K562 (cell line): ENCODE measurements at regions not wholly inside any gene's neighbourhood (a gene's known extent, or its start where the extent isn't known, plus 50 kb on each side); places are given as distances from the start of the nearest gene placed in this dataset.

Source experiments
- COPS2 ChIP-seq: fragments of 450-650 bp; conservative IDR thresholded peaks from 2 replicates; pipeline ENCODE4 v1.6.1; 2016; ENCODE audit warnings: mild to moderate bottlenecking, moderate library complexity
- EP400 ChIP-seq: fragments of 450-650 bp; IDR thresholded peaks from 2 replicates; pipeline ENCODE4 v1.6.1; 2017; ENCODE audit warnings: antibody characterized with exemption, mild to moderate bottlenecking, moderate library complexity
- L3MBTL2 ChIP-seq: fragments of 450-650 bp; IDR thresholded peaks from 2 replicates; pipeline ENCODE4 v1.6.1; 2016; ENCODE audit warnings: mild to moderate bottlenecking, moderate library complexity
- NFE2L1 ChIP-seq: fragments of 450-650 bp; IDR thresholded peaks from 2 replicates; pipeline ENCODE4 v1.6.1; 2016; ENCODE audit warnings: missing genetic modification characterization, low read depth, mild to moderate bottlenecking, missing compliant biosample characterization, moderate library complexity, borderline replicate concordance
- RBM14 ChIP-seq: fragments of 200-400 bp; formaldehyde crosslinking; IDR thresholded peaks from 2 replicates; pipeline ENCODE4 v1.6.1; 2018; ENCODE audit warnings: low read depth, mild to moderate bottlenecking, low read length, moderate library complexity, borderline replicate concordance; ENCODE audit not compliant: insufficient read depth
- TEAD4 ChIP-seq, 2 experiments: sonication (generic) in 1 of 2; formaldehyde crosslinking in 1 of 2; IDR thresholded peaks; 2 replicates each; pipeline versions ENCODE4 v1.6.1 to v1.8.0; 2012 to 2022; ENCODE audit warnings: borderline replicate concordance in 1 of 2, inconsistent platforms in 1 of 2, low read length in 1 of 2, mild to moderate bottlenecking in 1 of 2, missing genetic modification reagents in 1 of 2
- ZBTB2 ChIP-seq: fragments of 450-650 bp; IDR thresholded peaks from 2 replicates; pipeline ENCODE4 v1.6.1; 2016; ENCODE audit warnings: antibody characterized with exemption
- ZNF311 ChIP-seq: fragments of 250-450 bp; sonication (Bioruptor Pico); IDR thresholded peaks from 2 replicates; pipeline ENCODE4 v1.4.0; 2020; ENCODE audit warnings: mild to moderate bottlenecking, moderate library complexity
- ZNF408 ChIP-seq: fragments of 250-450 bp; sonication (Bioruptor Pico); IDR thresholded peaks from 2 replicates; pipeline ENCODE4 v1.4.0; 2020; ENCODE audit warnings: low read depth, mild to moderate bottlenecking, moderate library complexity
- TF ChIP-seq, protein P1 (sequence below), 2 experiments: fragments of 450-650 bp in 1 of 2; sonication (generic) in 1 of 2; formaldehyde crosslinking in 1 of 2; IDR thresholded peaks; 2 replicates each; pipeline versions ENCODE4 v1.7.1 to v1.9.0; 2016 to 2022; ENCODE audit warnings: inconsistent platforms in 1 of 2, mild to moderate bottlenecking in 1 of 2, missing genetic modification reagents in 1 of 2
- TF ChIP-seq, protein P2 (sequence below): fragments of 250-450 bp; sonication (Bioruptor Pico); IDR thresholded peaks from 2 replicates; pipeline ENCODE4 v1.8.0; 2022; ENCODE audit warnings: inconsistent platforms, mild to moderate bottlenecking, moderate library complexity, borderline replicate concordance
- TF ChIP-seq, protein P3 (sequence below): sonication (generic); formaldehyde crosslinking; IDR thresholded peaks from 2 replicates; pipeline ENCODE4 v1.8.0; 2022; ENCODE audit warnings: mild to moderate bottlenecking, missing genetic modification reagents, borderline replicate concordance

- TF ChIP-seq, protein P1, sequence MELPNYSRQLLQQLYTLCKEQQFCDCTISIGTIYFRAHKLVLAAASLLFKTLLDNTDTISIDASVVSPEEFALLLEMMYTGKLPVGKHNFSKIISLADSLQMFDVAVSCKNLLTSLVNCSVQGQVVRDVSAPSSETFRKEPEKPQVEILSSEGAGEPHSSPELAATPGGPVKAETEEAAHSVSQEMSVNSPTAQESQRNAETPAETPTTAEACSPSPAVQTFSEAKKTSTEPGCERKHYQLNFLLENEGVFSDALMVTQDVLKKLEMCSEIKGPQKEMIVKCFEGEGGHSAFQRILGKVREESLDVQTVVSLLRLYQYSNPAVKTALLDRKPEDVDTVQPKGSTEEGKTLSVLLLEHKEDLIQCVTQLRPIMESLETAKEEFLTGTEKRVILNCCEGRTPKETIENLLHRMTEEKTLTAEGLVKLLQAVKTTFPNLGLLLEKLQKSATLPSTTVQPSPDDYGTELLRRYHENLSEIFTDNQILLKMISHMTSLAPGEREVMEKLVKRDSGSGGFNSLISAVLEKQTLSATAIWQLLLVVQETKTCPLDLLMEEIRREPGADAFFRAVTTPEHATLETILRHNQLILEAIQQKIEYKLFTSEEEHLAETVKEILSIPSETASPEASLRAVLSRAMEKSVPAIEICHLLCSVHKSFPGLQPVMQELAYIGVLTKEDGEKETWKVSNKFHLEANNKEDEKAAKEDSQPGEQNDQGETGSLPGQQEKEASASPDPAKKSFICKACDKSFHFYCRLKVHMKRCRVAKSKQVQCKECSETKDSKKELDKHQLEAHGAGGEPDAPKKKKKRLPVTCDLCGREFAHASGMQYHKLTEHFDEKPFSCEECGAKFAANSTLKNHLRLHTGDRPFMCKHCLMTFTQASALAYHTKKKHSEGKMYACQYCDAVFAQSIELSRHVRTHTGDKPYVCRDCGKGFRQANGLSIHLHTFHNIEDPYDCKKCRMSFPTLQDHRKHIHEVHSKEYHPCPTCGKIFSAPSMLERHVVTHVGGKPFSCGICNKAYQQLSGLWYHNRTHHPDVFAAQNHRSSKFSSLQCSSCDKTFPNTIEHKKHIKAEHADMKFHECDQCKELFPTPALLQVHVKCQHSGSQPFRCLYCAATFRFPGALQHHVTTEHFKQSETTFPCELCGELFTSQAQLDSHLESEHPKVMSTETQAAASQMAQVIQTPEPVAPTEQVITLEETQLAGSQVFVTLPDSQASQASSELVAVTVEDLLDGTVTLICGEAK (IDR thresholded peaks at IDR 0.05), result no peak
- TF ChIP-seq, protein P1 (CRISPR knock-in tag; IDR thresholded peaks at IDR 0.05), result no peak
- TF ChIP-seq RBM14 (no peak), EP400 (no peak), L3MBTL2 (0 out of 2 replicates have a peak, but pooled peaks have one; percentile 22), TEAD4 (IDR thresholded peaks at IDR 0.05; ENCODE audit: low read length) (peak; percentile 87), TEAD4 (CRISPR knock-in tag; IDR thresholded peaks at IDR 0.05; ENCODE audit: borderline replicate concordance) (no peak), ZNF408 (CRISPR knock-in tag) (no peak), ZBTB2 (peak; percentile 61; the same call in 1 of the 2 replicates), ZNF311 (CRISPR knock-in tag) (no peak), NFE2L1 (tag) (no peak), COPS2 (no peak)
- TF ChIP-seq, protein P2, sequence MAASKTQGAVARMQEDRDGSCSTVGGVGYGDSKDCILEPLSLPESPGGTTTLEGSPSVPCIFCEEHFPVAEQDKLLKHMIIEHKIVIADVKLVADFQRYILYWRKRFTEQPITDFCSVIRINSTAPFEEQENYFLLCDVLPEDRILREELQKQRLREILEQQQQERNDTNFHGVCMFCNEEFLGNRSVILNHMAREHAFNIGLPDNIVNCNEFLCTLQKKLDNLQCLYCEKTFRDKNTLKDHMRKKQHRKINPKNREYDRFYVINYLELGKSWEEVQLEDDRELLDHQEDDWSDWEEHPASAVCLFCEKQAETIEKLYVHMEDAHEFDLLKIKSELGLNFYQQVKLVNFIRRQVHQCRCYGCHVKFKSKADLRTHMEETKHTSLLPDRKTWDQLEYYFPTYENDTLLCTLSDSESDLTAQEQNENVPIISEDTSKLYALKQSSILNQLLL (CRISPR knock-in tag), result no peak
- TF ChIP-seq, protein P3, sequence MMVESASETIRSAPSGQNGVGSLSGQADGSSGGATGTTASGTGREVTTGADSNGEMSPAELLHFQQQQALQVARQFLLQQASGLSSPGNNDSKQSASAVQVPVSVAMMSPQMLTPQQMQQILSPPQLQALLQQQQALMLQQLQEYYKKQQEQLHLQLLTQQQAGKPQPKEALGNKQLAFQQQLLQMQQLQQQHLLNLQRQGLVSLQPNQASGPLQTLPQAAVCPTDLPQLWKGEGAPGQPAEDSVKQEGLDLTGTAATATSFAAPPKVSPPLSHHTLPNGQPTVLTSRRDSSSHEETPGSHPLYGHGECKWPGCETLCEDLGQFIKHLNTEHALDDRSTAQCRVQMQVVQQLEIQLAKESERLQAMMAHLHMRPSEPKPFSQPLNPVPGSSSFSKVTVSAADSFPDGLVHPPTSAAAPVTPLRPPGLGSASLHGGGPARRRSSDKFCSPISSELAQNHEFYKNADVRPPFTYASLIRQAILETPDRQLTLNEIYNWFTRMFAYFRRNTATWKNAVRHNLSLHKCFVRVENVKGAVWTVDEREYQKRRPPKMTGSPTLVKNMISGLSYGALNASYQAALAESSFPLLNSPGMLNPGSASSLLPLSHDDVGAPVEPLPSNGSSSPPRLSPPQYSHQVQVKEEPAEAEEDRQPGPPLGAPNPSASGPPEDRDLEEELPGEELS (CRISPR knock-in tag), result peak; percentile 51; the same call in 1 of the 2 replicates
Measured at GRCh38 chr15:96066852-96067495, 263.5 kb upstream of the NR2F2 start (continued).
